ENCODE measurements at regions not wholly inside any gene's neighbourhood (a gene's known extent, or its start where the extent isn't known, plus 50 kb on each side); places are given as distances from the start of the nearest gene placed in this dataset.

DNA sequence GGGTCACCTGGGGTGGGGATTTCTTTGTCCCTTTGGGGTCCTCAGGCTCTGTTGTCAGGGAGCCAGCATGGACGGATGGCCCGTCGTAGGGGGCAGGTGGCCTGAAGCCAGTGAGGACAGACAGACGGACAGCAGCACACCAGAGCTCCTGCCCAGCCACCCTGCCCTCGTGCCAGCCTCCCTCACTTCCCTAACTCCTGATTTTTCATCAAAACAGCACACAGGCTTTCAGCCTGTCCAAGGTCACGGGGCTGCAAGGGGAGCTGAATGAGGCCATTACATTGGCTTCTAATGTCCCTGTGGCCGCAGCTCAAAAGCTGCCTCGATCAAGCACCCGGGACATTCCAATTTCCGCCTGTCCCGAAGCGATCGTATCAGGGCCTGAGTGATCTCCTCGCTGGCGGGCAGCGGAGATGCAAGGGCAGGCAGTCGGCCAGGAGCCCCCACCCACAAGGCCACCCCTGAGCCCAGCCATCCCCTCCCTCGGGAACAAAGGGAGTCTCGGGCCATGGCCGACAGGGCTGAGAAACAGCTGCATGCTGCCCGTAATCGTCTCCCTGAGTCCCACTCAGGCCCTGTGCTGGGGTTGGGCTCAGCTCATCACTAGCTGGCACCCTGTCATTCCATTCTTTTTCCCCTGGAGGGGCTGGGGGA is 50.5 kb upstream of the RNU6ATAC start:
- Histone ChIP-seq H3K9me1 (ENCODE audit: control insufficient read depth, insufficient read depth, low read length) (no peaks in the 10 kb centered on the region), H3K4me3 (no peak overlapping the region), H3K9me3 (replicated peaks; ENCODE audit: control insufficient read depth, insufficient read depth, low read depth, low read length) (no peaks in the 10 kb centered on the region), H3K27me3 (ENCODE audit: control insufficient read depth in 2 of 2, insufficient read depth in 2 of 2, low read length in 2 of 2) (peaks cover 11 to 42% of the 10 kb centered on the region in 2 experiments; a peak in 4 of 5 replicates), H3K9ac (ENCODE audit: insufficient read depth in 1 of 2, low read depth in 2 of 2, low read length in 2 of 2) (peak overlapping the region in 1 of 2 experiments; percentile 64; a peak in 2 of 4 replicates), H3K79me2 (ENCODE audit: control insufficient read depth, insufficient read depth, low read length) (no peaks in the 10 kb centered on the region), H3K27ac (ENCODE audit: extremely low read depth, low read depth, low read length) (no peak overlapping the region), H3K36me3 (ENCODE audit: control insufficient read depth, insufficient read depth, low read length) (no peaks in the 10 kb centered on the region), H3K4me2 (ENCODE audit: insufficient read depth, low read length) (no peak overlapping the region), H4K20me1 (replicated peaks; ENCODE audit: control insufficient read depth, insufficient read depth, low read length) (no peaks in the 10 kb centered on the region), H3K4me1 (replicated peaks in 1 of 2; ENCODE audit: control insufficient read depth in 2 of 2, insufficient read depth in 2 of 2, low read length in 2 of 2) (peaks cover 10 to 38% of the 10 kb centered on the region in 2 experiments; a peak in 4 of 5 replicates), H2AFZ (ENCODE audit: low read depth, low read length) (peak overlapping the region; percentile 44; the same call in 1 of the 2 replicates)
- CTCF ChIA-PET (ENCODE audit: low intra/inter-chr PET ratio), result interaction anchor here (0.6 kb wide), 1 partner anchor 1395 kb away, joined by 3 read pairs; no protein-coding TSS in a partner anchor
- DNase-seq (ENCODE audit: extremely low read depth in 1 of 4, low spot score in 3 of 4) (no peak), FAIRE-seq (no peak), ATAC-seq (no peak)
- intact Hi-C loops (cut with micrococcal nuclease), result no loop called here
- 56% methylated on average over 15 of the region's 22 CpGs for WGBS (ENCODE audit: insufficient coverage, low coverage, missing lambda C conversion rate)
- TF ChIP-seq, protein P1, sequence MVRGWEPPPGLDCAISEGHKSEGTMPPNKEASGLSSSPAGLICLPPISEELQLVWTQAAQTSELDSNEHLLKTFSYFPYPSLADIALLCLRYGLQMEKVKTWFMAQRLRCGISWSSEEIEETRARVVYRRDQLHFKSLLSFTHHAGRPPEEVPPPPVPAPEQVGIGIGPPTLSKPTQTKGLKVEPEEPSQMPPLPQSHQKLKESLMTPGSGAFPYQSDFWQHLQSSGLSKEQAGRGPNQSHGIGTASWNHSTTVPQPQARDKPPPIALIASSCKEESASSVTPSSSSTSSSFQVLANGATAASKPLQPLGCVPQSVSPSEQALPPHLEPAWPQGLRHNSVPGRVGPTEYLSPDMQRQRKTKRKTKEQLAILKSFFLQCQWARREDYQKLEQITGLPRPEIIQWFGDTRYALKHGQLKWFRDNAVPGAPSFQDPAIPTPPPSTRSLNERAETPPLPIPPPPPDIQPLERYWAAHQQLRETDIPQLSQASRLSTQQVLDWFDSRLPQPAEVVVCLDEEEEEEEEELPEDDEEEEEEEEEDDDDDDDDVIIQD (CRISPR knock-in tag; IDR thresholded peaks at IDR 0.05), result no peak
- TF ChIP-seq DPF2 (IDR thresholded peaks at IDR 0.05) (no peak), SAP30 (IDR thresholded peaks at IDR 0.05; ENCODE audit: borderline replicate concordance, insufficient read depth, low read depth, low read length, poor library complexity, severe bottlenecking) (no peak), RBM25 (IDR thresholded peaks at IDR 0.05; ENCODE audit: low read depth, low read length, severe bottlenecking) (no peak), EWSR1 (IDR thresholded peaks at IDR 0.05; ENCODE audit: borderline replicate concordance, low read depth, partially characterized antibody) (no peak), ARID3A (IDR thresholded peaks at IDR 0.05; ENCODE audit: borderline replicate concordance, low read depth, low read length) (no peak), SMAD1 (IDR thresholded peaks at IDR 0.05; ENCODE audit: low read depth, low read length, partially characterized antibody) (no peak), FOS (IDR thresholded peaks at IDR 0.05; ENCODE audit: extremely low read depth, insufficient read length) (no peak), ZNF217 (CRISPR knock-in tag; IDR thresholded peaks at IDR 0.05) (no peak), POLR2B (IDR thresholded peaks at IDR 0.05; ENCODE audit: low read depth, partially characterized antibody) (no peak), CHD2 (IDR thresholded peaks at IDR 0.05; ENCODE audit: low read depth, low read length) (no peak), TGIF2 (CRISPR knock-in tag; IDR thresholded peaks at IDR 0.05) (no peak), SRSF3 (IDR thresholded peaks at IDR 0.05; ENCODE audit: insufficient read depth, low read length) (no peak)
- TF ChIP-seq, protein P2, sequence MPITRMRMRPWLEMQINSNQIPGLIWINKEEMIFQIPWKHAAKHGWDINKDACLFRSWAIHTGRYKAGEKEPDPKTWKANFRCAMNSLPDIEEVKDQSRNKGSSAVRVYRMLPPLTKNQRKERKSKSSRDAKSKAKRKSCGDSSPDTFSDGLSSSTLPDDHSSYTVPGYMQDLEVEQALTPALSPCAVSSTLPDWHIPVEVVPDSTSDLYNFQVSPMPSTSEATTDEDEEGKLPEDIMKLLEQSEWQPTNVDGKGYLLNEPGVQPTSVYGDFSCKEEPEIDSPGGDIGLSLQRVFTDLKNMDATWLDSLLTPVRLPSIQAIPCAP (CRISPR knock-in tag; IDR thresholded peaks at IDR 0.05; ENCODE audit: borderline replicate concordance), result no peak
- in situ Hi-C loops (cut with MboI), result no loop called here
- BruUV-seq (replicated peaks), result no TSS peak
- POLR2A ChIA-PET, result interaction anchor here (1.0 to 1.5 kb wide), 3 partner anchors 9 to 382 kb away, joined by 3 to 6 read pairs (median 3); no protein-coding TSS in a partner anchor
